Epidermal melanocyte (primary cell): ENCODE measurements at regions not wholly inside any gene's neighbourhood (a gene's known extent, or its start where the extent isn't known, plus 50 kb on each side); places are given as distances from the start of the nearest gene placed in this dataset.
"Not testable (repeated sequence)": the region's sequence is repeated elsewhere in the genome, so short reads cannot be mapped to it uniquely, and the experiment has no call there.

Experiments used
- DNase-seq: peaks from one replicate; pipeline ENCODE4 v3.0.0; 2011; ENCODE audit warnings: low spot score; ENCODE audit not compliant: insufficient read length

DNA sequence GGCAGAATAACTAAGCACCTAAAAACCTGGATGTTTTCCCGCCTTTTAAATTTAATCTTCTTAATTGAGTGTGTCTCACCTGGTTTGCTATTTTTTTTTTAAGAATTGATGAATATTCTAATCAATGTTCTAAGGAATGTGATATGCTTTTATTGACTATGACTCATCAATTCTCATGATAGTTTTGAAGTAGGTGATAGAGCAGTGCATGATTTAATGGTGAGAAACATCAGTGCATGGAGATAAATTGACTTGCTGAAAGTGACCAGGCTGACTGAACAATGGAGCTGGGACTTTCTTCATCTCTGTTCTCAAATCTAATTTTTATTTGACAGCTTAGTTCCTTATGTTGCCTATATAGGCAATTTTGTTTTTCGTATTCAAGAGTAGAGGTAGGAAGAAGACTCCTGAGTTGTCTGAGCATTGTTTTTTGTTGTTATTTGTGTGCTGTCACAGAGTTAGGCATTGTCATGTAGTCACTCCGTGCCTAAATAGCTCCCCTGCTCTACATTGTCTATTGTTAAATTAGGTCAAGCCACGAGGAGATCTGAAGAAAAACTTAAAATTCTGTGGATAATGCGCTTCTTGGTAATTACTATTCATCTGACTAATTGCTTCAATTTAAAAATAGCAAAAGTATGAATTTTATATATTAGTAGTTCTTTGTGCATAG lies 59.0 kb upstream of the NUTM2F start:
- DNase-seq: not testable (repeated sequence)

DNA sequence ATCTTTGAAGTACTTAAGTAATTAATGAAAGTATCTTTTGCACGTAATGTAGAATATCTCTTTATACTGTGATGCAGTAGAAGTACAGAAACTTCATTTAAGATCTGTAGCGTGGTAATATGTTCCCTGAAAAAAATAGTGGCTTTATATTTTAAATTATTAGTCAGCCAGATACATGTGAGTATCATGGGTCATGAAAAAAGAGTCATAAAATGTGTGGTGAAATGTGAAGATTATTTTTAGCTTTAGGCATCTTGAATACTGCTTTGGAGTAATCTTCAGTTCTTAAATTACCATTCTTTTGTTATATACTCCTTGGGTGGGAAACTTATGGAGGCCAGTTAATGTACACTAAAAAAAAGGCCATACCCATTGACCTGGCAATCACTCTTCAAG lies 59.6 kb upstream of the NUTM2F start:
- DNase-seq: peak; percentile 13

DNA sequence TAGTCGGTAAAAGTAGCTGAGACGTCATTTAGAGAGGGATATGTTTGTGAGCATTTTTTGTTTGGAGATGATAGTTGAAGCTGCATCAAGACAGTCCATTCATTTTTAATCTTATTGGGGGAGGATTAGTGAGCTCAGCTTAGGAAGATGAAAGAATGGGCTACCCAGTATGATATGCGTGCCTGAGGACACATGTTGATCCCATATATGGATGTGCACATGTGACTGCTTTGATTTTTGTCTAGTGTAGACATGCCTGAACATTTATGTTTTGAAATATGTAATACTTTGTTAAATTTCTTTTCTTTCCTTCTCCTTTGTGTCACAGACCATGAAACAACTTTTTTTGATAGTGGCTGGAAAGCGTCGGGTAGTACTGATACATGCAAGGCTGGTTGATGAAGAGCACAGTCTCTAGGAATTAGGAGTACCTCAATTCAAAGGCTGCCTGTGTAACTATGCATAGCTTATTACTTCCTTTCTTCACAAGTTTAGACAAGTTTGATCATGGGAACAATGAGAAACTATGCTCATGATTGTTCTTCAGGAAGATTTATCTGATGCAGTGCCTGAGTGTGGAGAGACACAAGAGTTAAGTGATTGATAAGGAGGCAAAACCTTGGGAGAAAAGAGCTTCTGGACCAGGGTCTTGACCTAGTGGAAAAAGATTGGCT lies 62.1 kb upstream of the NUTM2F start:
- DNase-seq: not testable (repeated sequence)

DNA sequence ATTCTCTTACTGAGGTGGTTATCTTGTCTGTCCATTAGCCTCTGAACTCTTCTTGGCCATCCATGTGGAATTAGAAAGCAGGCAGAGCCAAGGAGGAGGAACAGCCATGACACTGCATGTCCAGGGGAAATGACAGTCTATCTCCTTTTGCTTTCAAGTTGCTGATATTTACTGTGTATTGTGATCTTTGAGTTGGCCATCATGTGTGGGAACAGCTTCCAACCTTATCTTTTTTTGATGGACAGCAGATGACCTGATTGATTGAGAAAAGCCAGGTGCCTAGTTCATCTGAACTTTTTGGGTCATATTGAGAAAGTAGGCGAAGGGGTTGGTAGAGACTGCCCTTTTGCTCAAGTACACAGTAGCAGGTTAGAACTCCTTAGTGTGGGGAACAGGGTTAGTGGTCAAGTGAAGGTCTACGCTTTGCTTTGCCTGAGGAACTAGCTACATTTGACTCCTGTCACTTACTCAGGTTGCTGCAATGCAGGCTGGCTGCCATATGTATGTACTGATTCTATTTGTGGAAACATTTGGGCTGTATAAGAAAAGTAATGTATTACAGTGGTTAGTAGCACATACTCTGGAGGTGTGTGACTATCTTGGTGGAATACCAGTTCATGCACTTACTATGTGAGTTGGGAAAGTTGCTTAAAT lies 64.7 kb upstream of the NUTM2F start:
- DNase-seq: not testable (repeated sequence)

DNA sequence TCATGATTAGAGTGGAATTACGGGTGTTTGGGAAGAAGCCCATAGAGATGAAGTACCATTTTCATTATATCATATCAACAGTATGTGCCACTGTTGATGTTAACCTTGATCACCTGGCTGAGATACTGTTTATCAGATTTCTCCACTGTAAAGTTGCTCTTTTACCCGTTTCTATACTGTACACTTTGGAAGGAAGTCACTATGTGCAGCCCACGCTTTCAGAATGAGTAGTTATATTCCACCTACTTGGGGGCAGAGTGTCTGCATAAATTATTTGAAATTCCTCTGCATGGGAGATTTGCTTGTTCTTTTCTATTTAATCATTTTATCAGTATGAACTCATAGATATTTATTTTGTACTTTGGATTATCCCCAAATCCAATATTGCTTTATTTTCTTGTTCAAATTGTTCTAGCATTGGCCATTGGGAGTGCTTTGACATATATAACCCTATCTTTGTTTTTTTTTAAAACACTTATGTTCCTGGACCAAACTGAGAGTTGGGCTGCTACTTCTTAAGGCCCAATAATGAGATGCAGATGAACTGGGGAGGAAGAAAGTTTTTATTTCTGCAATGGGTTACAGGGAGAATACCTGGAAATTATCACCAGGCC lies 69.4 kb upstream of the NUTM2F start:
- not testable (repeated sequence) for DNase-seq

DNA sequence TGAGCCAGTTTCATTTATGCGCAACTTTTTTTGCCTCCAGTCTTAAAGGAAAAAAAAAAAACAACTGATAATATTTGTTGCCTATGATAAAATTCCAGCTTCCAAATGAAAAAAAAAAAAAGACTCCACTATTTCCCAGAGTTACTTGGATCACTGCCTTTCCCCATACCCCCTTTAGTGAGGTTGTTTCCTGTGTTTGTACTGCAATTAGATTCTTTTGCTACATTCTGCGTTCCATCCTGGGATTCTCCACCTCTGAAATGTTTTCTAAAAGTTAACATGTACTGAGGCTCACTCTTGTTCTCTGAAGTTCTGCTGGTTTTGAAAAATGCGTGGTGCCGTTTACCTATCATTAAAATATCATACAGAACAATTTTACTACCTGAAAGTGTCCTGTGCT lies 72.0 kb upstream of the NUTM2F start:
- DNase-seq: not testable (repeated sequence)

DNA sequence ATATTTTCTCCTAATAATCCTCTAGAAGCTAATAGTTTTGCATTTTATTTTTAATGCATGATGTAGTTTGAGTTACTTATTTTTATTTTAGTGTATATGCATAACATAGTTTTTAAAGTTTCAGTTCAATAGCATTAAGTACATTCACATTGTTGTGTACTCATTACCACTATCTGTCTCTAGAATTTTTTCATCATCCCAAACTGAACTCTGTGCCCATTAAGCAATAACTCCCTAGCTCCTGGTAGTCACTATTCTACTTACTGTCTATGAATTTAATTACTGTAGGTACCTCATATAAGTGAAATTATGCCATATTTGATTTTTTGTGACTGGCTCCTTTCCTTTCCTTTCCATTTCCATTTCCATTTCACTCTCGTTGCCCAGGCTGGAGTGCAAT lies 74.4 kb upstream of the NUTM2F start:
- not testable (repeated sequence) for DNase-seq

DNA sequence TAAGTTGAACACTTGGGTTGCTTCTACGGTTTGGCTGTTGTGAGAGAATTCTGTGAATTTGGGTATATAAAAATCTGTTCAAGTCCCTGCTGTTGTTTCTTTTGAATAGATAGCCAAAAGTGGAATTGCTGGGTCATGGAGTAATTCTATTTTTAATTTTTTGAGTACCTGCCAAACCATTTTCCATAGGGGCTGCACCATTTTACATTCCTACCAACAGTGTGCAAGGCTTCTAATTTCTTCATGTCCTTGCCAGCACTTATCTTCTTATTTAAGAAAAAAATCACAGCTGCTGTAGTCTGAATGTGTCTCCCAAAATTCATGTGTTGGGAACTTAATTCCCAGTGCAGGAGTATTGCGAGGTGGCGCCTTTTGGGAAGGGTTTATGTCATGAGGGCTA lies 75.1 kb upstream of the NUTM2F start:
- DNase-seq: not testable (repeated sequence)

DNA sequence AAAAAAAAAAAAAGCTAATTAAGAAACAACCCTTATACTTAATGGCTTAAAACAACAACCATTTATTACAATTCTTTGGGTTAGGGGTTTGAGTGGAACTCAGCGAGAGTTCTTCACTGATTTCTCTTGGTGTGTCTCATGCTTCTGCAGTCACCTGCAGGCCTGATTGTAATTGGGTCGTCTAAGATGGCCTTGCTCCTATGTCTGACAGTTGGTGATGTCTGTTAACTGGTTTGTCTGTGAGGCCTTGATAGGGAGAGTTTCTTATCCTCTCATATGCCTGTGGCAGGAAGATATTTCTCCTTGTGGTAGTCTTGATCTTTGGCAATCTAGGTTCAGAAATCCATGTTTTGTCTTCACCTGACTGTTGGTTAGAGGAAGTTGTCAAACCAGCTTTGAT lies 85.2 kb upstream of the NUTM2F start:
- not testable (repeated sequence) for DNase-seq

DNA sequence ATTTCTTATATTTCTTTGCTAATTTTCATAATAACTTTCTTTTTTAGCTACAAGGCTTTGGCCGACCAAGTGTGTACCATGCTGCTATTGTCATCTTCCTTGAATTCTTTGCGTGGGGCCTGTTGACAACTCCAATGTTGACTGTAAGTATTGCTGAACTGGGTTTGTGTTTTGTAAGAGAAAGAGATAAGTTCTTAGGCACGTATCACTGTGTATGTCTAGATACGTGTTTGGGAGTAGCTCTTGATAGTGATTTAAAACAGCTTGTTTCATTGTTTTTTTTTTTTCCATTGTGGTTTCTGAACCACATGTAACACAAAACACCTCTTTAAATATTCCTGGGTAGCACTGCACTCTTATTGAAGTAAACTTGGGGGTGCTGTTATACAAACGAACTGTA lies 86.7 kb upstream of the NUTM2F start:
- not testable (repeated sequence) for DNase-seq

DNA sequence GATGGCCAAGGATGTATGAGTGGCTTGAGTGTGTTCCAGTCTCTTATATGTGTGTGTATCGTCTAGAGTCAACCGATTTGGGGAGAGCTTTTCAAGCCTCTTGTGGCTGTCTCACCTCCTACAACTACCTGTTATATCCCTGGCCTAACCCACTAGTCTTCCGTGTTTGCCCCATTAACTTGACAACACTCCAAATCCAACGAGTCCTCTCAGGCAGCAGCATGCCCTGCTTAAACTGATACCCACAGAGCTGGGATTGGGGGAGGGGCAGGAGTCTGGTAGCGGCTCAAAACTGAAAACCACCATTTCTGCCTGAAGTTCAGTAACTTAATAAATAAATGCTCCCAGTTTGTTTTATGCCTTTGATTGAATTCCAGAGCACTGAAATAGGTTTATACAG lies 91.7 kb upstream of the NUTM2F start:
- DNase-seq: not testable (repeated sequence)

DNA sequence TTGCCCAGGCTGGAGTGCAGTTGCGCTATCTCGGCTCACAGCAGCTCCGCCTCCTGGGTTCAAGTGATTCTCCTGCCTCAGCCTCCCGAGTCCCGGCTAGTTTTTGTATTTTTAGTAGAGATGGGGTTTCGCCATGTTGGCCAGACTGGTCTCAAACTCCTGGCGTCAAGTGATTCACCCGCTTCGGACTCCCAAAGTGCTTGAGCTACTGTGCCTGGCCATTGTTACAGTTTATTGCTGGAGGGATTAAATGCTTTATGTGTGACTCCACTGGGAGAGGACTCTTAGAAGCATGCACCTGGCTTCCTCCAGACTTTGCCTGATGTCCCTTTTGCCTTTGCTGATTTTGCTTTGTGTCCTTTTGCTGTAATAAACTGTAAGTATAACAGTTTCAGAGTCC lies 93.5 kb upstream of the NUTM2F start:
- DNase-seq: not testable (repeated sequence)

DNA sequence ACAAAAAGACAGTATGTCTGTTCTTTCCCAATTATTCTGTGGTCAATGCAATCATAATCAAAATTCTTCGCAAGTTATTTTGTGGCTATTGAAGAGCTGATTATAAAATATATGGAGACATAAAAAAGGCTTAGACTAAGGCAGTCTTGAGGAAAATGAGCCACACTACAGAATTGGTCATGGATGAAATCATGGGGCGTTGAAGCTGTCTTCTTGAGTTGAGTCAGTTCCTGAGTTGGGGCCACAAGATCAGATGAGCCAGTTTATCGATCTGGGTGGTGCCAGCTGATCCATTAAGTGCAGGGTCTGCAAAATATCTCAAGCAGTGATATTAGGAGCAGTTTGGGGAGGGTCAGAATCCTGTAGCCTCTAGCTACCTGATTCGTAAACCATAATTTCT lies 96.9 kb upstream of the NUTM2F start:
- not testable (repeated sequence) for DNase-seq

DNA sequence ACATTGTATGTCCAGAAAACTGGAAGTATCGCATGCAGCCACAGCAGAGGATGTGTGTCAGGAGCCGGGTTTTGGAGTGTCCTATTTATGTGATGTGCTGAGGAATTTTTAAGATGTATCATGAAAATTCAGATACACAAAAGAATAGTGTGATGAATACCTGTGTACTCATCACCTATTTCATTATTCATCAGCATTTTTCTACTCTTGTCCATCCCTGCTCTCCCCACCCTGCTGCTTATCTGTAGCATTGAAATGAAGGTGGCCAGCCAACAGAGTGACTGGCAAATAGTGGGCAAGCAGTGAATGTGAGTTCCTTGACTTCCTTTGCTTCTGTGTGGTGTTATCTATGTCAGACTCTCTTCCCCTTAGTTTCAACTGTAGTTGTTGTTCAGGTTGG lies 108.7 kb upstream of the NUTM2F start:
- not testable (repeated sequence) for DNase-seq

DNA sequence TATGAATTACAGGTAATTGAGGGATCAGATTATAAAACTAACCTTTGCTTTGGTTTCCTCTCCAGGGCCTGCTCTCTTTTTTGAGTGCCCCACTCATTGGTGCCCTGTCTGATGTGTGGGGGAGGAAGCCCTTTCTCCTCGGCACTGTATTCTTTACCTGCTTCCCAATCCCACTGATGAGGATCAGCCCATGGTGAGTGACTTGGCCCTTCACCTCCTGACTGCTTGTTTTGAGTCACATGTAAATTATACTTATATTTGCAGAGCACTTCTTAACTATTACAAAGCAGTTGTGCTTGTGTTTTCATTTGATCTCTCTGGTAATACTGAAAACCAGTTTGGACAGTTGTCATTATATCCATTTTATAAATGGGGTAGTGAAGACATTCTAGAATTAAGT lies 109.9 kb upstream of the NUTM2F start:
- not testable (repeated sequence) for DNase-seq

DNA sequence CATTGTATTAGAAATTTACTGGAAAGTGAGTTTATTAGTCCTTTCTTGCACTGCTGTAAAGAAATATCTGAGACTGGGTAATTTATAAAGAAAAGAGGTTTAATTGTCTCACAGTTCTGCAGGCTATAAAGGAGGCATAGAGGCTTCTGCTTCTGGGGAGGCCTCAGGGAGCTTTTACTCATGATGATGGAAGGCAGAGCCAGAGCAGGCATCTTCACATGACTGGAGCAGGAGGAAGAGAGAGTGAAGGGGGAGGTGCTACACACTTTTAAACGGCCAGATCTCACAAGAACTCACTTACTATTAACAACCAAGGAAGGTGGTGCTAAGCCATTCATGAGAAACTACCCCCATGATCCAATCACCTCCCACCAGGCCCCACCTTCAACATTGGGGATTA lies 112.7 kb upstream of the NUTM2F start:
- not testable (repeated sequence) for DNase-seq

DNA sequence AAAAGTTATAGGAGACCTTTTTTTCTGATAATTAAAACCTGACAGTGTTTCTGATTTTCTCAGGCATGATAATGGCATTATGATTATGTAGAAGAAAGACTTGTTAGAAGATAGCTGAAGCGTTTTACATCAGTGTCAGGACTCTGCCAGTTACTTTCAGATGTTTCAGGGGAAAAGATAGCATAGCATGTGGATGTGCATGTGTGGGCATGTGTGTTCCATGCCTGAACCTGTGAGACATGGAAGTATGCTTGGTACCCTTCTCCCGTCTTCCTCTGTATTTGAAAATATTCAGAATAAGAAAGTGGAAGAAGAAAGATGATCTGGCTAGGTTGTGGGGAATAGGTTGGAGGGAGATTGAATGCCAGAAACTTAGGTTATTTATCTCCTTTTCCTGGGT lies 113.1 kb upstream of the PCAT7 start:
- DNase-seq: no peak

DNA sequence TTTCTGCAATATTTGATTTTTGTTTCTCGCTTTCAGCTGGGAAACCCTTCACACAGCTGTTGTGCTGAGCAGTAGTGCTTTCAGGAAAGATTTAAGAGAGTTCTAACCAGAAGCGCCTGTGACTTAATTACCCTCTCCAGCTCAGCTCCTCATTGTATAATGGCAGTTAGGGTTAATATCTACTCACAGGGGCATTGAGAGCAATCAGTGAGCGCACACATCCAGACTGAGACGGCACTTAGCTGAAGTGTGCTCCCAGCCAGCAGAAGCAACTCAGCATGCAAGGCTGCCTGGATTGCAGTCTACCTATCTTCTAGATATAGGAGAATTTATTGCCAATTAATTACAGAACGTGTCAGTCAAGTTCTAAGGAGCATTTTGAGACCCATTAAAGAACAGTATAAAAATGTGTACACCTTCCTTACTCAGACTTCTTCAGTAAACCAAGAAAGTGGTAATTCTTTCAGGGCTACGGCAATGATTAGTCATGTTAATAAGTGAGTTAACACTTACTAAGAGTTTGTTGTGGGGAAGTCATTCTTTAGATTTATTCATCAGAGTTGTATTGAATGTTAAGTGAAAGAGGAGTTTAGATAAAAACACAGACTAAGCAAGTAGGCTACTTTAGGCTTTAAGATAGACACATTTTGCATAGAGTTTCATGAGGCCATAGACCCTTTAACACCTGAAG lies 111.7 kb upstream of the PCAT7 start:
- DNase-seq: no peak

DNA sequence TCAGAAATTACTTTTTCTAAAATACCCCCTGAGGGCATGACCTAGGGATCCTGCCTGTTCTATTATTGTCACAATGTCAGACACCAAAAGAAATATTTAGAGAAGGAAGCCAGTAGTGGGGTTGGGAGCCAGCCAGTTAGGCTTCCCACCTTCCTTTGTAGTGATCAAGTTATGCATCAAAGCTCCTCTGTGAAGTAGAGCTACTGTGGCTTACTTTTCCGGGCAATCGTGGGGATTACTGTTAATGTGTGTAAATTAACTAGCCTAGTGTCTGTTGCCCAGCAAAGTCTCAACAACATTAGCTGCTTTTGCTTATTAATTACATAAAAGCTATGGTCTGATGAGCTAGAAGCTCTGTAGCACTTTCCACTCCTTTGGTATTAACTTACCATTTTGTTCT lies 109.0 kb upstream of the PCAT7 start:
- no peak for DNase-seq

DNA sequence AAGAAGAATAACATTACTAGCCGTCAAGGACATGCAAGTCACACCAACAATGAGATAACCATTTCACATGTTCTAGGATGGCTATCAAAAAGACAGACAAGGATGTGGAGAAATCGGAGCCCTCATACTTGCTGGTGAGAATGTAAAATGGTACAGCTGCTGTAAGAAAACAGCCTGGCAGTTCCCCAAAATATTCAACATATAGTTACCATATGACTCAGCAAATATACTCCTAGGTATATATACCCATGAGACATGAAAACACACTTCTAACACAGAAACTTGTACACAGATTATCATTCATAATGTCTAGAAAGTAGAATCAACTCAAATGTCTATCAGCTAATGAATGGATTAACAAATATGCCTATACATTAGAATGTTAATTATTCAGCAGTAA lies 105.4 kb upstream of the PCAT7 start:
- no peak for DNase-seq

DNA sequence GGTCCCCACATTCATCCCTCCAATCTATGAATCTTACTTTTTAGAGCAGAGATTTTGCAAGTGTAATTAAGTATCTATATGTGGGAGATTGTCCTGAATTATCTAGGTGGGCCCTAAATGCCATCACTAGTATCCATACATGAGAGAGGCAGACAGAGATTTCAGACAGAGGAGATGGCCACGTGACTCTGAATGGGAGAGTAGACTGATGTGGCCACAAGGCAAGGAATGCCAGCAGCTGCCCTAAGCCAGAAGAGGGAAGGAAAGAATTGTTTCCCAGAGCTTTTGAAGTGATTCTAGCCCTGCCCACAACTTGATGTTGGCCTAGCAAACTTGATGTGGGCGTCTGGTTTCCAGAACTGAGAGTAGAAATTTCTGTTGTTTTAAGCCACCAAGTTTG lies 90.1 kb upstream of the PCAT7 start:
- no peak for DNase-seq

DNA sequence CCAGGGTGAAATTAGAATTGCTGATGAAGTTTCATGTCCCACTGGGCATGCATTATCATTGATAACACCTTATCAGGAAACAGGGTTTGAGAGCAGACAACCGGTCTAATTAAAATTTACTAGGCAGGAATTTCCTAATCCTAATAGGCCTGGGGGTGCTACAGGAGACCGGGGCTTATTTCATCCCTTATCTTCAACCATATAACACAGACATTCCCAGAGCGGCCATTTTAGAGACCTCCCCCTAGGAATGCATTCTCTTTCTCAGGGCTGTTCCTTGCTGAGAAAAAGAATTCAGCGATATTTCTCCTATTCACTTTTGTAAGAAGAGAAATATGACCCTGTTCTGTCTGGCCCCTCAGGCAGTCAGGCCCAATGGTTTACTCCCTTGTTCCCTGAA lies 82.8 kb upstream of the PCAT7 start:
- not testable (repeated sequence) for DNase-seq
